ACHN (cell line): ENCODE measurements at regions not wholly inside any gene's neighbourhood (a gene's known extent, or its start where the extent isn't known, plus 50 kb on each side); places are given as distances from the start of the nearest gene placed in this dataset.
"Not testable (repeated sequence)": the region's sequence is repeated elsewhere in the genome, so short reads cannot be mapped to it uniquely, and the experiment has no call there.

Experiments
- DNase-seq: peaks from one replicate; pipeline ENCODE4 v3.0.0-alpha.2; 2015
- in situ Hi-C: cut with HindIII; loops from 2 replicates; pipeline ENCODE4 v1.10.0; 2017; ENCODE audit warnings: low sequenced_read_pairs, low pct_ligation_motif_present, low pct_unique_long_range_greater_than_20kb

GRCh38 chr3:184502123-184502667 lies 59.4 kb upstream of the EPHB3 start:
- no peak for DNase-seq
- in situ Hi-C loops: no loop called here

- in situ Hi-C loops, DNase-seq: not testable (repeated sequence)
Observed at GRCh38 chr3:184502841-184503240, 58.7 kb upstream of the EPHB3 start.

- in situ Hi-C loops: no loop called here
- DNase-seq: no peak
Observed at GRCh38 chr3:184503647-184504046, 57.9 kb upstream of the EPHB3 start.

GRCh38 chr3:184505076-184505878 lies 56.3 kb upstream of the EPHB3 start:
- DNase-seq: no peak
- in situ Hi-C loops: no loop called here

GRCh38 chr3:184506561-184506991 lies 55.0 kb upstream of the EPHB3 start:
- in situ Hi-C loops: no loop called here
- DNase-seq: no peak

GRCh38 chr3:184508938-184509337 lies 52.6 kb upstream of the EPHB3 start:
- in situ Hi-C loops: no loop called here
- DNase-seq: no peak

- in situ Hi-C loops: no loop called here
- no peak for DNase-seq
Observed at GRCh38 chr3:184511741-184512140, 49.8 kb upstream of the EPHB3 start.
